ENCODE measurements at regions not wholly inside any gene's neighbourhood (a gene's known extent, or its start where the extent isn't known, plus 50 kb on each side); places are given as distances from the start of the nearest gene placed in this dataset.

DNA sequence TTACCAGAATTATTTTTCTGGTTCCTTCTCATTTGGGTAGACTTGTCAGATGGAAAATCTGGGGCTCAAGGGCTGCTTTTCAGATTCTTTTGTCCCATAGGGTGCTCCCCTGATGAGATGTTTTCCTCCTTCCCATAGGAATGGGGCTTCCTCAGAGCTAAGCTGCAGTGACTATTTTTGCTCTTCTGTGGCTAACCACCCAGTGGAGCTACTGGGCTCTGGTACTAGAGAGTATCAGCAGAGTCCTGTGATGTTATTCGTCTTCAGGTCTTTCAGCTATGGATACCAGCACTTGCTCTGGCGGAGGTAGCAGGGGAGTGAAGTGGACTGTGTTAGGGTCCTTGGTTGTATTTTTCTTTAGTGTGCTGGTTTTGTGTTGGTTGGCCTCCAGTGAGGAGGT lies 716.1 kb upstream of the LMO3 start:
- no peak overlapping the region for H3K4me3 Mint-ChIP-seq (ENCODE audit: unreplicated experiment)
- no peak for DNase-seq (ENCODE audit: low spot score)
- H3K4me1 Mint-ChIP-seq (ENCODE audit: low read depth): no peaks in the 10 kb centered on the region
- H3K27ac Mint-ChIP-seq (ENCODE audit: unreplicated experiment): no peak overlapping the region
- peaks cover 42% of the 10 kb centered on the region for H3K9me3 Mint-ChIP-seq (ENCODE audit: low read depth)
- peaks cover 1% of the 10 kb centered on the region for H3K36me3 Mint-ChIP-seq (ENCODE audit: low read depth)
- H3K27me3 Mint-ChIP-seq (ENCODE audit: low read depth): no peaks in the 10 kb centered on the region
- TF ChIP-seq, protein P1, sequence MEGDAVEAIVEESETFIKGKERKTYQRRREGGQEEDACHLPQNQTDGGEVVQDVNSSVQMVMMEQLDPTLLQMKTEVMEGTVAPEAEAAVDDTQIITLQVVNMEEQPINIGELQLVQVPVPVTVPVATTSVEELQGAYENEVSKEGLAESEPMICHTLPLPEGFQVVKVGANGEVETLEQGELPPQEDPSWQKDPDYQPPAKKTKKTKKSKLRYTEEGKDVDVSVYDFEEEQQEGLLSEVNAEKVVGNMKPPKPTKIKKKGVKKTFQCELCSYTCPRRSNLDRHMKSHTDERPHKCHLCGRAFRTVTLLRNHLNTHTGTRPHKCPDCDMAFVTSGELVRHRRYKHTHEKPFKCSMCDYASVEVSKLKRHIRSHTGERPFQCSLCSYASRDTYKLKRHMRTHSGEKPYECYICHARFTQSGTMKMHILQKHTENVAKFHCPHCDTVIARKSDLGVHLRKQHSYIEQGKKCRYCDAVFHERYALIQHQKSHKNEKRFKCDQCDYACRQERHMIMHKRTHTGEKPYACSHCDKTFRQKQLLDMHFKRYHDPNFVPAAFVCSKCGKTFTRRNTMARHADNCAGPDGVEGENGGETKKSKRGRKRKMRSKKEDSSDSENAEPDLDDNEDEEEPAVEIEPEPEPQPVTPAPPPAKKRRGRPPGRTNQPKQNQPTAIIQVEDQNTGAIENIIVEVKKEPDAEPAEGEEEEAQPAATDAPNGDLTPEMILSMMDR (IDR thresholded peaks at IDR 0.05): no peak

DNA sequence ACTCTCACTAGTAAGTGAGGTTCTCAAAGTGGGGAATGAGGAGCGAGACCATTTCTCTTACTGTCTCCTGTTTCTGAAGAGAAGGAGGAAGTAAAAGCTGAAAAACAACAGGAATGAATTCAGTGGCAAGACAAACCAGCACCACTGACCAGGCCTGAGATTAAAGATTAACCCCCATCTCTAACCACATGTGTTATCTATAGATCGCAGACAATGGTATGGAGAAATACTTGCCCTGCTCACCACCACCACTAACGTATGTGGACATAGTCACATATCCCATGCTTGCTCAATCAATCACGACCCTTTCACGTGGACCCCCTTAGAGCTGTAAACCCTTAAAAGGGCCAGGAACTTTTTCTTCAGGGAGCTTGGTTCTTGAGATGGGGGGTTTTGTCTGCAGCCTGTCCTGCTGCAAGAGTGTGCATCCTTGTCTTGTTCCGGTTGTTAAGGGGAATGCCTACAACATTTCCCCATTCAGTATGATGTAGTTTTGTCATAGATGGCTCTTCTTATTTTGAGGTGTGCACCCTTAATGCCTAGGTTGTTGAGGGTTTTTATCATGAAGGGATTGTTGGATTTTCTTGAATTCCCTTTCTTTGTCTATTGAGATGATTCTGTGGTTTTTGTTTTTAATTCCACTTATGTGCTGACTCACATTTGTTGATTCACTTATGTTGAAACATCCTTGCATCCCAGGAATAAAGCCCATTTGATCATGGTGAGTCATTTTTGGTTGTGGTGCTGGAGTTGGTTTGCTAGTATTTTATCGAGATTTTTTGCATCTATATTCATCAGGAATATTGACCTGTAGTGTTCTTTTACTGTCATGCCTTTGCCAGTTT lies 698.8 kb upstream of the LMO3 start:
- Mint-ChIP-seq H3K36me3 (ENCODE audit: low read depth) (no peaks in the 10 kb centered on the region), H3K4me1 (ENCODE audit: low read depth) (no peaks in the 10 kb centered on the region), H3K27ac (ENCODE audit: unreplicated experiment) (no peak overlapping the region), H3K27me3 (ENCODE audit: low read depth) (no peaks in the 10 kb centered on the region), H3K4me3 (ENCODE audit: unreplicated experiment) (no peak overlapping the region), H3K9me3 (ENCODE audit: low read depth) (peaks cover 29% of the 10 kb centered on the region)
- TF ChIP-seq, protein P1 (IDR thresholded peaks at IDR 0.05): no peak
- no peak for DNase-seq (ENCODE audit: low spot score)

DNA sequence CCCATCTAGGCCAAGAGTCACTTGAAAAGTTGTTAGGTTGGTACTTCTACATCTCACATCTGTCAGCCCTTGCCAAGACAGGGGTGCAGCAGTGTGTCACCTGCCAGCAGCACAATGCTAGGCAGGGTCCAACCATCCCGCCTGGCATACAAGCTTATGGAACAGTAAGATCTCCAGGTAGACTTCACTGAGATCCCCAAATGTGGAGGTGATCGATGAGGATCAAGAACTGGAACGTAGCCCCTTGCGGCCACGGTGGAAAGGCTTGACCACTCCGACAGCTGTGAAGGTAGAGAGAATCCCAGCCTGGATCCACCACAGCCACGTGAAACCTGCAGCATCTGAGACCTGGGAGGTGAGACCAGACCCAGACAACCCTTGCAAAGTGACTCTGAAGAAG lies 696.0 kb upstream of the LMO3 start:
- Mint-ChIP-seq H3K9me3 (ENCODE audit: low read depth) (peaks cover 35% of the 10 kb centered on the region), H3K4me3 (ENCODE audit: unreplicated experiment) (no peak overlapping the region), H3K36me3 (ENCODE audit: low read depth) (no peaks in the 10 kb centered on the region), H3K27ac (ENCODE audit: unreplicated experiment) (no peak overlapping the region), H3K4me1 (ENCODE audit: low read depth) (no peaks in the 10 kb centered on the region), H3K27me3 (ENCODE audit: low read depth) (no peaks in the 10 kb centered on the region)
- TF ChIP-seq, protein P1 (IDR thresholded peaks at IDR 0.05): no peak
- DNase-seq (ENCODE audit: low spot score): no peak

DNA sequence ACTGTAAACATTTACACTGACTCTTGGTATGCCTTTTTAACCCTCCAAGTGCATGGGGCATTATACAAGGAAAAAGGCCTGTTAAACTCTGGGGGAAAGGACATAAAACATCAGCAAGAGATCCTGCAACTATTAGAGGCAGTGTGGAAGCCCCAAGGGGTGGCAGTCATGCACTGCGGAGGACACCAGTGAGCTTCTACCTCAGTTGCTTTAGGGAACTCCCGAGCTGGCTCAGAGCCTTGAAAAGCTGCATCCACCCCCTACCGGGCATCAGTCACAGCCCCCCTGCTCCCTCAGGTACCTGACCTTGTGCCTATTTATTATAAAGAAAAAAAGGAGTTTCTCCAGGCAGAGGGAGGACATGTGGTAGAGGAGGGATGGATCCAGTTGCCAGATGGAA lies 695.6 kb upstream of the LMO3 start:
- H3K36me3 Mint-ChIP-seq (ENCODE audit: low read depth): no peaks in the 10 kb centered on the region
- DNase-seq (ENCODE audit: low spot score): no peak
- H3K4me1 Mint-ChIP-seq (ENCODE audit: low read depth): no peaks in the 10 kb centered on the region
- TF ChIP-seq, protein P1 (IDR thresholded peaks at IDR 0.05): no peak
- H3K27me3 Mint-ChIP-seq (ENCODE audit: low read depth): no peaks in the 10 kb centered on the region
- no peak overlapping the region for H3K27ac Mint-ChIP-seq (ENCODE audit: unreplicated experiment)
- H3K4me3 Mint-ChIP-seq (ENCODE audit: unreplicated experiment): no peak overlapping the region
- H3K9me3 Mint-ChIP-seq (ENCODE audit: low read depth): peaks cover 39% of the 10 kb centered on the region

DNA sequence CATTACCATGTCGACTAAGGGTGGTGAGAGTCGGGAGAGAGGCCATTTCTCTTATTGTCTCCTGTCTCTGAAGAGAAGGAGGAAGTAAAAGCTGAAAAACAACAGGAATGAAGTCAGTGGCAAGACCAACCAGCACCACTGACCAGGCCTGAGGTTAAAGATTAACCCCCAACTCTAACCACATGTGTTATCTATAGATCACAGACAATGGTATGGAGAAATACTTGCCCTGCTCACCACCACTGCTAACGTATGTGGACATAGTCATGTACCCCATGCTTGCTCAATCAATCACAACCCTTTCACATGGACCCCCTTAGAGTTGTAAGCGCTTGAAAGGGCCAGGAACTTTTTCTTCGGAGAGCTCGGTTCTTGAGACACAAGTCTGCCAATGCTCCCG lies 690.9 kb upstream of the LMO3 start:
- Mint-ChIP-seq H3K9me3 (ENCODE audit: low read depth) (peaks cover 17% of the 10 kb centered on the region), H3K4me1 (ENCODE audit: low read depth) (no peaks in the 10 kb centered on the region), H3K27ac (ENCODE audit: unreplicated experiment) (no peak overlapping the region), H3K36me3 (ENCODE audit: low read depth) (no peaks in the 10 kb centered on the region), H3K27me3 (ENCODE audit: low read depth) (no peaks in the 10 kb centered on the region), H3K4me3 (ENCODE audit: unreplicated experiment) (no peak overlapping the region)
- TF ChIP-seq, protein P1 (IDR thresholded peaks at IDR 0.05): no peak
- DNase-seq (ENCODE audit: low spot score): no peak
